ENCODE measurements at regions not wholly inside any gene's neighbourhood (a gene's known extent, or its start where the extent isn't known, plus 50 kb on each side); places are given as distances from the start of the nearest gene placed in this dataset.
"Not testable (repeated sequence)": the region's sequence is repeated elsewhere in the genome, so short reads cannot be mapped to it uniquely, and the experiment has no call there.

- no peak for DNase-seq (ENCODE audit: low spot score)
Observed at GRCh38 chr6:134821928-134822864, 127.7 kb downstream of the ALDH8A1 start.

- no peak for DNase-seq (ENCODE audit: low spot score)
Observed at GRCh38 chr6:134821397-134821796, 128.5 kb downstream of the ALDH8A1 start.

GRCh38 chr6:134819863-134820800, 129.8 kb downstream of the ALDH8A1 start:
- no peak for DNase-seq (ENCODE audit: low spot score)

GRCh38 chr6:134819236-134819635, 130.7 kb downstream of the ALDH8A1 start:
- DNase-seq (ENCODE audit: low spot score) = no peak

GRCh38 chr6:134817448-134817847, 132.5 kb downstream of the ALDH8A1 start:
- DNase-seq (ENCODE audit: low spot score) = no peak

GRCh38 chr6:134816780-134817179, 133.1 kb downstream of the ALDH8A1 start:
- no peak for DNase-seq (ENCODE audit: low spot score)

- DNase-seq (ENCODE audit: low spot score) = no peak
Observed at GRCh38 chr6:134816300-134816699, 133.6 kb downstream of the ALDH8A1 start.

GRCh38 chr6:134814076-134814695, 135.7 kb downstream of the ALDH8A1 start:
- no peak for DNase-seq (ENCODE audit: low spot score)

GRCh38 chr6:134813146-134813545, 136.8 kb downstream of the ALDH8A1 start:
- no peak for DNase-seq (ENCODE audit: low spot score)

GRCh38 chr6:134810402-134810801, 139.5 kb downstream of the ALDH8A1 start:
- DNase-seq (ENCODE audit: low spot score) = no peak

- DNase-seq (ENCODE audit: low spot score) = no peak
Observed at GRCh38 chr6:134809130-134809529, 140.8 kb downstream of the ALDH8A1 start.

GRCh38 chr6:134806180-134806798, 143.6 kb downstream of the ALDH8A1 start:
- no peak for DNase-seq (ENCODE audit: low spot score)

GRCh38 chr6:134805168-134805567, 144.7 kb downstream of the ALDH8A1 start:
- DNase-seq (ENCODE audit: low spot score) = no peak

- not testable (repeated sequence) for DNase-seq (ENCODE audit: low spot score)
Observed at GRCh38 chr6:134804311-134804710, 145.6 kb downstream of the ALDH8A1 start.

- DNase-seq (ENCODE audit: low spot score) = no peak
Observed at GRCh38 chr6:134802426-134803058, 147.4 kb downstream of the ALDH8A1 start.

- no peak for DNase-seq (ENCODE audit: low spot score)
Observed at GRCh38 chr6:134797400-134798113, 152.3 kb downstream of the ALDH8A1 start.

GRCh38 chr6:134795691-134796090, 154.2 kb downstream of the ALDH8A1 start:
- DNase-seq (ENCODE audit: low spot score) = peak; percentile 9

GRCh38 chr6:134795001-134795400, 154.9 kb downstream of the ALDH8A1 start:
- no peak for DNase-seq (ENCODE audit: low spot score)

- DNase-seq (ENCODE audit: low spot score) = not testable (repeated sequence)
Observed at GRCh38 chr6:134791243-134791843, 158.6 kb downstream of the ALDH8A1 start.

- no peak for DNase-seq (ENCODE audit: low spot score)
Observed at GRCh38 chr6:134787261-134787877, 162.5 kb downstream of the ALDH8A1 start.
